ENCODE measurements at regions not wholly inside any gene's neighbourhood (a gene's known extent, or its start where the extent isn't known, plus 50 kb on each side); places are given as distances from the start of the nearest gene placed in this dataset.
"Not testable (repeated sequence)": the region's sequence is repeated elsewhere in the genome, so short reads cannot be mapped to it uniquely, and the experiment has no call there.

GRCh38 chr5:130316971-130317680 is 412.9 kb downstream of the CHSY3 start:
- no peaks in the 10 kb centered on the region for H3K9me3 ChIP-seq
- WGBS (ENCODE audit: insufficient coverage, low coverage, low lambda C conversion rate, missing lambda C conversion rate) = 43% methylated on average over 7 of the region's 7 CpGs
- no peak overlapping the region for H3K27ac ChIP-seq
- H3K4me1 ChIP-seq = no peaks in the 10 kb centered on the region
- H3K36me3 ChIP-seq = no peaks in the 10 kb centered on the region
- intact Hi-C loops (cut with DNase I) = no loop called here
- no peak for DNase-seq
- TF ChIP-seq CTCF (IDR thresholded peaks at IDR 0.05) = no peak
- TF ChIP-seq POLR2A (IDR thresholded peaks at IDR 0.05) = no peak
- no peak for ATAC-seq
- no peaks in the 10 kb centered on the region for H3K27me3 ChIP-seq
- no peak overlapping the region for H3K4me3 ChIP-seq

DNA sequence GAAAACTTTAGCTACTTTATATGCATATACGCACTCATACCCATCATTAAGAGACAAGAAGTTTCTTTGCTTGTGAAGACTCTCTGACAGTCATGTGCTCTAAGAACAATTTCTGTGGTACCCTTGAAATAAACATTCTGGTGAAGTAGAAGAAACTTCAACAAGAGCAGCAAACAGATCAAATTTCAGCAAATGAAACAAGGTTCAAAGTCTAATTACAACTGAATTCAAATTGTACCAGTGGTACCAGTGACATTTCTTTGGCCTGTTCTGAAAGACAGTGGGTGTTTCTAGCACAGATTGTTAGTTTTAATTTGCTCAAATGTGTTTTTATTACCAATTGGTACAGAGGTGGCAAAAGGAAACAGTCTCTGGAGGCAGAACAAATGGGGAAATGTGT is 391.0 kb downstream of the CHSY3 start:
- Histone ChIP-seq H3K9me3 (no peaks in the 10 kb centered on the region), H3K27me3 (no peaks in the 10 kb centered on the region), H3K36me3 (no peaks in the 10 kb centered on the region), H3K4me3 (no peak overlapping the region), H3K27ac (no peak overlapping the region), H3K4me1 (no peaks in the 10 kb centered on the region)
- WGBS (ENCODE audit: insufficient coverage, low coverage, low lambda C conversion rate, missing lambda C conversion rate) = 79% methylated on average over 1 of the region's 1 CpG
- intact Hi-C loops (cut with DNase I) = no loop called here
- TF ChIP-seq CTCF (IDR thresholded peaks at IDR 0.05) = no peak
- no peak for TF ChIP-seq POLR2A (IDR thresholded peaks at IDR 0.05)
- ATAC-seq = no peak
- no peak for DNase-seq

DNA sequence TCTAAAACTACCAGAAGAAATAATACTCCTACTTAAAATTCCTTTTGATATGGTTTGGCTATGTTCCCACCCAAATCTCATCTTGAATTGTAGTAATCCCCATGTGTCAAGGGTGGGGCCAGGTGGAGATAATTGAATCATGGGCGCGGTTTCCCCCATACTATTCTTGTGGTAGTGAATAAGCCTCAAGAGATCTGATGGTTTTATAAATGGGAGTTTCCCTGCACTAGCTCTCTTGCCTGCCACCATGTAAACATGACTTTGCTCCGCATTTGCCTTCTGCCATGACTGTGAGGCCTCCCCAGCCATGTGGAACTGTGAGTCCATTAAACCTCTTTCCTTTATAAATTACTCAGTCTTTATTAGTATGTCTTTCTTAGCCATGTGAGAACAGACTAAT is 390.5 kb downstream of the CHSY3 start:
- H3K36me3 ChIP-seq; H3K4me3 ChIP-seq; ATAC-seq; H3K27me3 ChIP-seq; H3K9me3 ChIP-seq; H3K27ac ChIP-seq; intact Hi-C loops (cut with DNase I); H3K4me1 ChIP-seq; DNase-seq: not testable (repeated sequence)
- WGBS (ENCODE audit: insufficient coverage, low coverage, low lambda C conversion rate, missing lambda C conversion rate) = 92% methylated on average over 3 of the region's 3 CpGs

- no peak for DNase-seq
- 50% methylated on average over 1 of the region's 2 CpGs for WGBS (ENCODE audit: insufficient coverage, low coverage, low lambda C conversion rate, missing lambda C conversion rate)
Measured at GRCh38 chr5:130290219-130290618, 386.0 kb downstream of the CHSY3 start.

More at GRCh38 chr5:130290219-130290618, 386.0 kb downstream of the CHSY3 start:
- ATAC-seq = no peak
- H3K9me3 ChIP-seq = no peaks in the 10 kb centered on the region
- H3K27me3 ChIP-seq = no peaks in the 10 kb centered on the region
- H3K4me1 ChIP-seq = no peaks in the 10 kb centered on the region
- TF ChIP-seq POLR2A (IDR thresholded peaks at IDR 0.05) = no peak
- no peak for TF ChIP-seq CTCF (IDR thresholded peaks at IDR 0.05)
- intact Hi-C loops (cut with DNase I) = no loop called here
- no peak overlapping the region for H3K27ac ChIP-seq
- H3K36me3 ChIP-seq = no peaks in the 10 kb centered on the region
- H3K4me3 ChIP-seq = no peak overlapping the region

Data from right lobe of liver (tissue), 6 donors.